IMR-90 (cell line): ENCODE measurements at regions not wholly inside any gene's neighbourhood (a gene's known extent, or its start where the extent isn't known, plus 50 kb on each side); places are given as distances from the start of the nearest gene placed in this dataset.

Experiments used
- ATAC-seq: fragments of 200-7000 bp; cut with Tn5 transposase; 2 replicates; pipeline ENCODE4 v1.9.1; 2020; ENCODE audit warnings: low read depth, mild to moderate bottlenecking, moderate library complexity
- BruUV-seq: library from RNA; stranded (reverse); fragments of 400-500 nt; replicated peaks from 2 replicates; lab custom pipeline; 2021; lab: Mats Ljungman, UMichigan
- CTCF ChIA-PET: fragments of 300-600 bp; formaldehyde crosslinking; extraction: SDS; loops from one replicate; lab custom pipeline; 2021; ENCODE audit warnings: antibody characterized with exemption; lab: Yijun Ruan, JAX
- POLR2A ChIA-PET: fragments of 300-600 bp; sonication (Branson Sonifier 250); formaldehyde crosslinking; loops from one replicate; lab custom pipeline; 2022; ENCODE audit warnings: antibody characterized with exemption; ENCODE audit not compliant: unreplicated experiment; lab: Charles Lee
- DNase-seq: peaks from one replicate; pipeline ENCODE4 v3.0.0; 2013
- H2AFZ ChIP-seq: replicated peaks from 2 replicates; pipeline ENCODE3; 2013; ENCODE audit warnings: low read length, mild to moderate bottlenecking; ENCODE audit not compliant: poor library complexity
- H2AK5ac ChIP-seq: 2 replicates; pipeline ENCODE4 v1.6.1; 2013; ENCODE audit warnings: low read depth, low read length, inconsistent platforms
- H2AK9ac ChIP-seq: replicated peaks from 2 replicates; pipeline ENCODE3; 2013; ENCODE audit warnings: mild to moderate bottlenecking, low read depth, low read length, moderate library complexity; ENCODE audit not compliant: poor library complexity
- H2BK120ac ChIP-seq: 2 replicates; pipeline ENCODE4 v1.6.1; 2013; ENCODE audit warnings: low read depth, low read length, inconsistent platforms
- H2BK15ac ChIP-seq: 3 replicates; pipeline ENCODE4 v1.6.1; 2013; ENCODE audit warnings: low read depth, low read length, inconsistent platforms
- H2BK20ac ChIP-seq: 2 replicates; pipeline ENCODE4 v1.6.1; 2013; ENCODE audit warnings: low read depth, mild to moderate bottlenecking, inconsistent platforms, low read length, moderate library complexity
- H2BK5ac ChIP-seq: 2 replicates; pipeline ENCODE4 v1.6.1; 2013; ENCODE audit warnings: mild to moderate bottlenecking, low read depth, low read length, inconsistent platforms; ENCODE audit not compliant: poor library complexity, severe bottlenecking
- H3K14ac ChIP-seq: replicated peaks from 2 replicates; pipeline ENCODE4 v1.6.1; 2013; ENCODE audit warnings: low read depth, low read length, inconsistent platforms
- H3K18ac ChIP-seq: 2 replicates; pipeline ENCODE4 v1.6.1; 2013; ENCODE audit warnings: low read depth, low read length, control low read depth
- H3K23ac ChIP-seq: 2 replicates; pipeline ENCODE4 v1.6.1; 2013; ENCODE audit warnings: low read depth, low read length, inconsistent platforms
- H3K27ac ChIP-seq: 2 replicates; pipeline ENCODE4 v1.5.1; 2013; ENCODE audit warnings: mild to moderate bottlenecking, control low read depth, low read length; ENCODE audit not compliant: insufficient read depth
- H3K27me3 ChIP-seq: 2 replicates; pipeline ENCODE4 v1.6.1; 2013; ENCODE audit warnings: low read length; ENCODE audit not compliant: control insufficient read depth, insufficient read depth
- H3K36me3 ChIP-seq: 2 replicates; pipeline ENCODE4 v1.6.1; 2013; ENCODE audit warnings: low read length, mixed read lengths; ENCODE audit not compliant: control insufficient read depth, insufficient read depth
- H3K4ac ChIP-seq: 2 replicates; pipeline ENCODE4 v1.6.1; 2013; ENCODE audit warnings: low read depth, low read length, inconsistent platforms
- H3K4me1 ChIP-seq: 2 replicates; pipeline ENCODE4 v1.6.1; 2013; ENCODE audit warnings: low read length, mixed read lengths; ENCODE audit not compliant: control insufficient read depth, insufficient read depth
- H3K4me2 ChIP-seq: 2 replicates; pipeline ENCODE4 v1.6.1; 2013; ENCODE audit warnings: low read depth, mild to moderate bottlenecking, control low read depth, low read length, moderate library complexity
- H3K4me3 ChIP-seq: 2 replicates; pipeline ENCODE4 v1.5.1; 2013; ENCODE audit warnings: low read depth, mild to moderate bottlenecking, control low read depth, low read length, moderate library complexity; ENCODE audit not compliant: insufficient read depth
- H3K56ac ChIP-seq: 2 replicates; pipeline ENCODE4 v1.6.1; 2013; ENCODE audit warnings: low read length, inconsistent platforms; ENCODE audit not compliant: insufficient read depth; ENCODE audit errors: extremely low read depth
- H3K79me1 ChIP-seq, 2 experiments: 2 replicates each; pipeline ENCODE4 v1.6.1; 2013; ENCODE audit warnings: low read length in 2 of 2, inconsistent platforms in 1 of 2, low read depth in 1 of 2
- H3K9ac ChIP-seq: 2 replicates; pipeline ENCODE4 v1.6.1; 2013; ENCODE audit warnings: low read depth, low read length, control low read depth
- H3K9me1 ChIP-seq: 2 replicates; pipeline ENCODE4 v1.6.1; 2013; ENCODE audit warnings: low read length, inconsistent platforms; ENCODE audit not compliant: insufficient read depth
- H3K9me3 ChIP-seq: 2 replicates; pipeline ENCODE4 v1.6.1; 2013; ENCODE audit warnings: low read length; ENCODE audit not compliant: control insufficient read depth, insufficient read depth
- H4K20me1 ChIP-seq: 2 replicates; pipeline ENCODE4 v1.6.1; 2013; ENCODE audit warnings: low read length, inconsistent platforms; ENCODE audit not compliant: insufficient read depth
- H4K5ac ChIP-seq: 2 replicates; pipeline ENCODE4 v1.6.1; 2013; ENCODE audit warnings: mild to moderate bottlenecking, low read depth, low read length, control low read depth
- H4K8ac ChIP-seq, 2 experiments: 2 replicates each; pipeline ENCODE4 v1.6.1; 2013; ENCODE audit warnings: low read depth in 2 of 2, low read length in 2 of 2, control low read depth in 1 of 2, inconsistent platforms in 1 of 2
- H4K91ac ChIP-seq: 2 replicates; pipeline ENCODE4 v1.6.1; 2013; ENCODE audit warnings: low read depth, low read length, inconsistent platforms; ENCODE audit not compliant: insufficient read depth
- BHLHE40 ChIP-seq: fragments of 150-350 bp; IDR thresholded peaks from 2 replicates; pipeline ENCODE4 v1.6.1; 2016; ENCODE audit warnings: mild to moderate bottlenecking, low read depth, low read length
- CEBPB ChIP-seq: IDR thresholded peaks from 2 replicates; pipeline ENCODE4 v1.6.1; 2012; ENCODE audit warnings: low read depth, low read length, improper control_type of control experiment
- CHD1 ChIP-seq: IDR thresholded peaks from 2 replicates; pipeline ENCODE4 v1.6.1; 2012; ENCODE audit warnings: low read depth, low read length, improper control_type of control experiment
- CTCF ChIP-seq: conservative IDR thresholded peaks from 2 replicates; pipeline ENCODE4 v1.5.1; 2012; ENCODE audit warnings: mild to moderate bottlenecking, low read depth, low read length, improper control_type of control experiment
- ELK1 ChIP-seq: fragments of 150-350 bp; IDR thresholded peaks from 2 replicates; pipeline ENCODE4 v1.6.1; 2016; ENCODE audit warnings: low read depth, mild to moderate bottlenecking, low read length, moderate library complexity, borderline replicate concordance
- FOS ChIP-seq: fragments of 150-350 bp; IDR thresholded peaks from 2 replicates; pipeline ENCODE4 v1.6.1; 2016; ENCODE audit warnings: low read depth, low read length
- MAZ ChIP-seq: IDR thresholded peaks from 2 replicates; pipeline ENCODE4 v1.6.1; 2012; ENCODE audit warnings: low read depth, mild to moderate bottlenecking, low read length, improper control_type of control experiment, moderate library complexity, borderline replicate concordance
- MXI1 ChIP-seq: IDR thresholded peaks from 2 replicates; pipeline ENCODE4 v1.6.1; 2012; ENCODE audit warnings: low read depth, mild to moderate bottlenecking, low read length, moderate library complexity, borderline replicate concordance
- POLR2A ChIP-seq: IDR thresholded peaks from 2 replicates; pipeline ENCODE4 v1.6.1; 2012; ENCODE audit warnings: mild to moderate bottlenecking, low read depth, low read length
- RAD21 ChIP-seq: IDR thresholded peaks from 2 replicates; pipeline ENCODE4 v1.6.1; 2012; ENCODE audit warnings: low read length, improper control_type of control experiment
- RFX5 ChIP-seq: IDR thresholded peaks from 2 replicates; pipeline ENCODE4 v1.8.0; 2012; ENCODE audit warnings: low read depth, mild to moderate bottlenecking, low read length, moderate library complexity
- SMC3 ChIP-seq: fragments of 150-350 bp; IDR thresholded peaks from 2 replicates; pipeline ENCODE4 v1.6.1; 2016; ENCODE audit warnings: low read depth, mild to moderate bottlenecking, antibody characterized with exemption, low read length, moderate library complexity
- WGBS, 2 experiments: methylation state at CpG; one replicate each; pipeline versions ENCODE4 v1.1.5 to v1.1.7; 2013; ENCODE audit warnings: missing lambda C conversion rate in 2 of 2; ENCODE audit not compliant: insufficient read length in 1 of 2; ENCODE audit errors: extremely low coverage in 2 of 2; 5-methylcytosine and 5-hydroxymethylcytosine counted together
- dilution Hi-C: fragments of 300-500 bp; cut with HindIII; formaldehyde crosslinking; loops from one replicate; pipeline ENCODE4 v1.14.3; 2018; ENCODE audit warnings: low sequenced_read_pairs; ENCODE audit not compliant: unreplicated experiment
- in situ Hi-C: fragments of 300-500 bp; cut with MboI; formaldehyde crosslinking; loops from 3 replicates; pipeline ENCODE4 v1.14.3; 2019; ENCODE audit warnings: low sequenced_read_pairs, inconsistent platforms, mixed read lengths
- intact Hi-C: fragments of 100-400 bp; cut with micrococcal nuclease; formaldehyde crosslinking; loops from 2 replicates; pipeline ENCODE4 v1.10.0; 2022

GRCh38 chr5:28066856-28067255 is 1028.5 kb upstream of the CDH9 start:
- Histone ChIP-seq H2BK20ac (no peak overlapping the region), H3K14ac (no peak overlapping the region), H4K20me1 (no peaks in the 10 kb centered on the region), H2BK120ac (no peak overlapping the region), H2BK15ac (no peak overlapping the region), H3K36me3 (no peaks in the 10 kb centered on the region), H3K23ac (no peak overlapping the region), H3K4me1 (no peaks in the 10 kb centered on the region), H3K18ac (no peak overlapping the region), H3K4me3 (no peak overlapping the region), H3K79me1 (no peaks in the 10 kb centered on the region), H3K9me3 (peaks cover 12% of the 10 kb centered on the region; the same call in 1 of the 2 replicates), H3K56ac (no peak overlapping the region), H3K4me2 (no peak overlapping the region), H2AK5ac (no peak overlapping the region), H4K8ac (no peak overlapping the region), H4K91ac (no peak overlapping the region), H4K5ac (no peak overlapping the region), H3K9me1 (no peaks in the 10 kb centered on the region), H2AFZ (no peak overlapping the region), H3K27ac (no peak overlapping the region), H3K4ac (no peak overlapping the region), H3K9ac (no peak overlapping the region), H2BK5ac (no peak overlapping the region), H3K27me3 (no peaks in the 10 kb centered on the region), H2AK9ac (no peak overlapping the region)
- no peak for TF ChIP-seq MXI1
- no peak for TF ChIP-seq SMC3
- no peak for TF ChIP-seq CEBPB
- TF ChIP-seq BHLHE40 = no peak
- TF ChIP-seq RFX5 = no peak
- no peak for TF ChIP-seq ELK1
- TF ChIP-seq CTCF = no peak
- no peak for TF ChIP-seq MAZ
- no peak for TF ChIP-seq RAD21
- TF ChIP-seq FOS = no peak
- no peak for TF ChIP-seq POLR2A
- no peak for TF ChIP-seq CHD1
- ATAC-seq (no peak), DNase-seq (no peak)
- in situ Hi-C loops (no loop called here), intact Hi-C loops (no loop called here), dilution Hi-C loops (no loop called here)
- POLR2A ChIA-PET = no interaction called here
- CTCF ChIA-PET = no interaction called here
- BruUV-seq = no TSS peak
- no CpG with 5 or more reads among the region's 3 CpGs for WGBS, 2 experiments
